HEK293 (cell line): ENCODE measurements at regions not wholly inside any gene's neighbourhood (a gene's known extent, or its start where the extent isn't known, plus 50 kb on each side); places are given as distances from the start of the nearest gene placed in this dataset.

Source experiments
- CTCF ChIP-seq: fragments of 450-650 bp; formaldehyde crosslinking; IDR thresholded peaks from 2 replicates; pipeline ENCODE4 v1.5.1; 2016; ENCODE audit warnings: missing biosample characterization, missing genetic modification characterization
- KLF9 ChIP-seq: fragments of 450-650 bp; formaldehyde crosslinking; IDR thresholded peaks from 2 replicates; pipeline ENCODE4 v1.5.1; 2016; ENCODE audit warnings: missing biosample characterization, missing genetic modification characterization, low read depth
- MYNN ChIP-seq: fragments of 450-650 bp; formaldehyde crosslinking; IDR thresholded peaks from 2 replicates; pipeline ENCODE4 v1.5.1; 2016; ENCODE audit warnings: missing biosample characterization, missing genetic modification characterization, borderline replicate concordance
- MZF1 ChIP-seq: fragments of 450-650 bp; formaldehyde crosslinking; IDR thresholded peaks from 2 replicates; pipeline ENCODE4 v1.5.1; 2017; ENCODE audit warnings: missing biosample characterization, missing genetic modification characterization, borderline replicate concordance
- OVOL3 ChIP-seq: fragments of 450-650 bp; formaldehyde crosslinking; IDR thresholded peaks from 2 replicates; pipeline ENCODE4 v1.5.1; 2016; ENCODE audit warnings: missing biosample characterization, missing genetic modification characterization
- ZBTB20 ChIP-seq: fragments of 450-650 bp; formaldehyde crosslinking; IDR thresholded peaks from 2 replicates; pipeline ENCODE4 v1.5.1; 2016; ENCODE audit warnings: missing biosample characterization, missing genetic modification characterization
- ZEB2 ChIP-seq: fragments of 450-650 bp; formaldehyde crosslinking; IDR thresholded peaks from 2 replicates; pipeline ENCODE4 v1.5.1; 2016; ENCODE audit warnings: missing biosample characterization, missing genetic modification characterization
- ZFP3 ChIP-seq: fragments of 450-650 bp; formaldehyde crosslinking; IDR thresholded peaks from 2 replicates; pipeline ENCODE4 v1.5.1; 2016; ENCODE audit warnings: low read depth, missing biosample characterization, missing genetic modification characterization
- ZFP41 ChIP-seq: fragments of 450-650 bp; formaldehyde crosslinking; IDR thresholded peaks from 2 replicates; pipeline ENCODE4 v1.5.1; 2016; ENCODE audit warnings: missing biosample characterization, missing genetic modification characterization, borderline replicate concordance
- ZNF138 ChIP-seq: fragments of 450-650 bp; formaldehyde crosslinking; IDR thresholded peaks from 2 replicates; pipeline ENCODE4 v1.5.1; 2016; ENCODE audit warnings: missing biosample characterization, missing genetic modification characterization, borderline replicate concordance
- ZNF335 ChIP-seq: fragments of 450-650 bp; formaldehyde crosslinking; conservative IDR thresholded peaks from 2 replicates; pipeline ENCODE4 v1.5.1; 2016; ENCODE audit warnings: missing biosample characterization, missing genetic modification characterization
- ZNF549 ChIP-seq: fragments of 450-650 bp; IDR thresholded peaks from 2 replicates; pipeline ENCODE4 v1.5.1; 2018; ENCODE audit warnings: missing biosample characterization, missing genetic modification characterization, mild to moderate bottlenecking, inconsistent platforms, moderate library complexity
- ZNF707 ChIP-seq: fragments of 450-650 bp; formaldehyde crosslinking; IDR thresholded peaks from 2 replicates; pipeline ENCODE4 v1.5.1; 2016; ENCODE audit warnings: missing biosample characterization, missing genetic modification characterization
- ZNF843 ChIP-seq: fragments of 450-650 bp; formaldehyde crosslinking; IDR thresholded peaks from 2 replicates; pipeline ENCODE4 v1.5.1; 2016; ENCODE audit warnings: missing biosample characterization, missing genetic modification characterization

- TF ChIP-seq ZNF549 (tag by site-specific recombination) (no peak), ZBTB20 (tag by site-specific recombination) (no peak), ZFP41 (no peak), ZNF707 (tag by site-specific recombination) (no peak), ZNF138 (tag by site-specific recombination) (no peak), ZEB2 (tag by site-specific recombination) (no peak), ZFP3 (no peak), OVOL3 (no peak), MZF1 (tag by site-specific recombination) (no peak), CTCF (tag by site-specific recombination) (no peak), KLF9 (tag by site-specific recombination) (no peak), ZNF843 (tag by site-specific recombination) (no peak), MYNN (tag by site-specific recombination) (no peak), ZNF335 (tag by site-specific recombination) (no peak)
Observed at GRCh38 chr6:56838965-56839364, 115.9 kb upstream of the BEND6 start.
